GM13977 (cell line): ENCODE measurements at regions not wholly inside any gene's neighbourhood (a gene's known extent, or its start where the extent isn't known, plus 50 kb on each side); places are given as distances from the start of the nearest gene placed in this dataset.

Experiments used
- DNase-seq: peaks from one replicate; pipeline ENCODE4 v3.0.0; 2012; ENCODE audit warnings: low spot score
- CTCF ChIP-seq: IDR thresholded peaks from 2 replicates; pipeline ENCODE4 v1.5.1; 2012; ENCODE audit warnings: mild to moderate bottlenecking, control low read depth; ENCODE audit not compliant: insufficient read depth; ENCODE audit errors: extremely low read depth, missing control alignments
- in situ Hi-C: fragments of 300-500 bp; cut with MboI; formaldehyde crosslinking; loops from one replicate; pipeline ENCODE4 v1.12.0; 2022; ENCODE audit warnings: low sequenced_read_pairs, low pct_unique_long_range_greater_than_20kb, mixed read lengths, inconsistent platforms; ENCODE audit not compliant: unreplicated experiment

DNA sequence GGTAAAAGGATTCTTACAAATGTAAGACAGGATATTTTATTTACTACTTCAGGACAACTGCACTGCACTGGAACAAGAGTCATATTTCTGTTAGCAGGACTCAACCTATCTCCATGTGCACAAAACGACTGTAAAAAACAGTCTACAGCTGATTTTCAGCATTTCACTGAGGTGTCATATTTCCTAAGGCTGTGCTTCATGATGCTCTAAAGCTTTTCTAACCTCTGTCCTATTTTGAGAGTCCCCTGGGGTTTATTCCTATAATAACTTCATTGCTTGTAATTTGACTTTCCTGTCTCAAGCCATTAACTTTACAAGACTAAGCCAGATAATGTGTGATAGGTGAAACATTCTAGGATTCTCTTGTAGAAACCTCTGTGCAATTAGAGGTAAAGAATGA, 472.3 kb downstream of the HINT1 start:
- DNase-seq: no peak
- in situ Hi-C loops: no loop called here
- TF ChIP-seq CTCF: no peak

DNA sequence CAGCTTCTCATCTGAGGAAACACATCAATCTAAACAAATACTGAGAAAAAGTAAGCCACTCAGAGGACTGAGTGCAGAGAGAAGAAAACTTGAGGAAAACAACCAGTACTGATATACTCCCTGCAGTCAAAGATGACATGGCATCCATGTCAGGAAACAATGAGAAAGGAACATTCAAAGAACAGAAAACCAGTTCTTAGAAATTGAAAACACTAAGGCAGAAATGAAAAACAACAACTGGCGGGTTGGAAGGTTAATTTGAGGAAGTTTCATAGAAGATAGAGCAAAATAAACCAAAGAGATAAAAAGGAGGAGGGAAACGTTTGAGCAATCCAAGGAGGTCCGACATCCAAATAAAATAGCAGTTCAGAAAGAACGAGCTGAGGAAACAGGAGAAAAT, 475.2 kb downstream of the HINT1 start:
- no peak for TF ChIP-seq CTCF
- in situ Hi-C loops: no loop called here
- DNase-seq: no peak

DNA sequence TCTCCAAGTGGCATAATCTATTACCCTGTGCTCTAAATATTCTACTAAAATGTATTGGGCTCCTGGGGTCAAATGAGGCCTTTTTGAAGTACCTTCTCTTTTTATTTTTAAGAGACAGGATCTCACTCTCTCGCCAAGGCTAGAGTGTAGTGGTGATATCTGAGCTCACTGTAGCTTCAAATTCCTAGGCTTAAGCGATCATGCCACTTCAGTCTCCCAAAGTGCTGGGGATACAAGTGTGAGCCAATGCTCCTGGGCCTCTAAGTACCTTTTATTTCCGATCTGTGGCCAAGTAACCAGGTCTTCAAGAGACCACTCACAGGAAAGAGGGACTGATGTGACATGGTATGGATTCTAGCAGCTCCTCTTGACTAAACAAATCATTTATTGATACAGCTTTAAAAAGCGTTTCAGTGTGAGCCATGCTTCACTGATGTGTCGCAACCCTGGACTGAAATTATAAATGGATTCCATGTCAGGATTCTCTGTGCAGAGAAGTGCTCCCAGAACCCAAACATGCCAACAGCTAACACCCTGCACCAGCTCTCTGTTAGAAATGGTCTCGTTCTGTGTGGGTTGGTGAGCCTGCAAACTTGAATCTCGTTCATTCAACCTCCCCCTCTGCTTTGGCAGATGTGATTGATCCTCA, 477.8 kb downstream of the HINT1 start:
- in situ Hi-C loops: no loop called here
- DNase-seq: no peak

GRCh38 chr5:130678637-130679036, 486.4 kb downstream of the HINT1 start:
- DNase-seq: no peak
- no peak for TF ChIP-seq CTCF
- in situ Hi-C loops: no loop called here

More for the DNA sequence above, 477.8 kb downstream of the HINT1 start:
- no peak for TF ChIP-seq CTCF

- no peak for TF ChIP-seq CTCF
- DNase-seq: no peak
- in situ Hi-C loops: no loop called here
Measured at GRCh38 chr5:130666462-130666861, 498.6 kb downstream of the HINT1 start.

DNA sequence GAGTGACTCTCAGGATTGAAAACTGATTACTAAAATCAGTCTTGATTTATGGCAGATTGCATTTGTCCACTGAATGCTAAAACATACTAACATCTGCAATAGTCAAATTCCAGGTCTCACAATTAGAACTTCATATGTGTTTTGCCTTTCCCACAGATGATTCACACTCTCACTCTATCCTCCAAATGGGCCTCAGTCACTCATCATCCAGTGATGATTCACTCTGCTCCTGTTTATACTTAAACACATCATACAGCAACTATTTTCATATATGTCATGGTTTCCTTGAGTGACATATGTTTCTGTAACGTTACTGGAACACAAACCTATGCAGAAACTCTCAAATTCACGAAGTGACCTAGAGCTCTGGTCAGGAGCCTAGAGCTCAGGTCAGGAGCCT, 512.9 kb downstream of the HINT1 start:
- TF ChIP-seq CTCF: no peak
- in situ Hi-C loops: no loop called here
- DNase-seq: no peak
